Lower lobe of right lung (tissue), 2 donors: ENCODE measurements at regions not wholly inside any gene's neighbourhood (a gene's known extent, or its start where the extent isn't known, plus 50 kb on each side); places are given as distances from the start of the nearest gene placed in this dataset.
A peak's percentile ranks its signal among the peaks of the same experiment; 100 is the strongest.

Experiments used
- ATAC-seq, 2 donors: fragments of 200-7000 bp; cut with Tn5 transposase; one replicate each; pipeline ENCODE4 v1.9.1; 2020 to 2022; ENCODE audit warnings: mild to moderate bottlenecking in 2 of 2, moderate library complexity in 2 of 2
- DNase-seq: peaks from one replicate; pipeline ENCODE4 v3.0.0-alpha.2; 2020
- H3K27ac ChIP-seq: fragments of 200-600 bp; one replicate; pipeline ENCODE4 v1.8.0; 2022
- H3K27me3 ChIP-seq: fragments of 200-600 bp; one replicate; pipeline ENCODE4 v1.8.0; 2022; ENCODE audit warnings: low read depth
- H3K36me3 ChIP-seq: fragments of 200-600 bp; one replicate; pipeline ENCODE4 v1.8.0; 2022; ENCODE audit warnings: mild to moderate bottlenecking
- H3K4me1 ChIP-seq: fragments of 200-600 bp; one replicate; pipeline ENCODE4 v1.8.0; 2022
- H3K4me3 ChIP-seq: fragments of 200-600 bp; one replicate; pipeline ENCODE4 v1.8.0; 2022; ENCODE audit warnings: mild to moderate bottlenecking
- H3K9me3 ChIP-seq: fragments of 200-600 bp; one replicate; pipeline ENCODE4 v1.8.0; 2022
- intact Hi-C: fragments of 100-400 bp; cut with DNase I; formaldehyde crosslinking; loops from one replicate; pipeline ENCODE4 v1.11.0; 2022
- TF ChIP-seq, protein P1 (sequence below): fragments of 200-600 bp; IDR thresholded peaks from one replicate; pipeline ENCODE4 v1.8.0; 2022; ENCODE audit warnings: antibody characterized with exemption, mild to moderate bottlenecking
- donor health status: DM: no; HTN: yes; CAD: no; lungs with severe emphysema.

DNA sequence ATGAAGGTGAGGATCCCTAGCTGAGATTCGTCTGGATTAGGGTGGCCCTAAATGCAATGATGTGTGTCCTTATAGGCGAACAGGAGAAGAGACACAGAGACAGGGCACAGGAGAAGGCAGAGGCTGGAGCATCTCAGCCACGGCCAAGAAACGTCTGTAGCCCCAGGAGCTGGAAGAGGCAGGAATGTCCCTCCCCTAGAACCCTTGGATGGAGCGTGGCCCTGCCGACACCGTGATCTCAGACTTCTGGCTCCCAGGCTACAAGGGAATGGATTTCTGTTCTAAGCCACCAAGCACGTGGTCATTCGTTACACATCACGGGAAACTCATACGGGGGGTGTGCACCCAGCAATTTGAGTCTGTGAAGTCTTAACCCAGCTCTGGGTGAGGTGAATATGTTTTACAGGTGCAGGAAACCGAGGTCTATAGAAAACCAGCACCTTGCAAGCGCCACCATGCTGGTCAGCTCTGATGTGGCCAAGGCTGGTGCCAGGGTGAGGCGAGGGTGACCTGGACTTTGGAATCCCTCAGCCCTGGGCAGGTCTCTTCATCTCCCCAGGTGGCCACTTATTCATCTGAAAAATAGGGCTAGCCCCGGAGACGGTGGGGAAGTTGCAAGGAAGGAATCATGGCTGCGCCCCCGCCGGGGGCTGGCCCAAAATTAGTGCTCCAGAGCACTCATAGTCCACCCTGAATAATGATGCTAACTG, 89.5 kb upstream of the FGF3 start:
- Histone ChIP-seq H3K4me1 (no peaks in the 10 kb centered on the region), H3K27me3 (peaks cover 39% of the 10 kb centered on the region), H3K9me3 (no peaks in the 10 kb centered on the region), H3K36me3 (no peaks in the 10 kb centered on the region), H3K27ac (no peak overlapping the region), H3K4me3 (no peak overlapping the region)
- TF ChIP-seq, protein P1, sequence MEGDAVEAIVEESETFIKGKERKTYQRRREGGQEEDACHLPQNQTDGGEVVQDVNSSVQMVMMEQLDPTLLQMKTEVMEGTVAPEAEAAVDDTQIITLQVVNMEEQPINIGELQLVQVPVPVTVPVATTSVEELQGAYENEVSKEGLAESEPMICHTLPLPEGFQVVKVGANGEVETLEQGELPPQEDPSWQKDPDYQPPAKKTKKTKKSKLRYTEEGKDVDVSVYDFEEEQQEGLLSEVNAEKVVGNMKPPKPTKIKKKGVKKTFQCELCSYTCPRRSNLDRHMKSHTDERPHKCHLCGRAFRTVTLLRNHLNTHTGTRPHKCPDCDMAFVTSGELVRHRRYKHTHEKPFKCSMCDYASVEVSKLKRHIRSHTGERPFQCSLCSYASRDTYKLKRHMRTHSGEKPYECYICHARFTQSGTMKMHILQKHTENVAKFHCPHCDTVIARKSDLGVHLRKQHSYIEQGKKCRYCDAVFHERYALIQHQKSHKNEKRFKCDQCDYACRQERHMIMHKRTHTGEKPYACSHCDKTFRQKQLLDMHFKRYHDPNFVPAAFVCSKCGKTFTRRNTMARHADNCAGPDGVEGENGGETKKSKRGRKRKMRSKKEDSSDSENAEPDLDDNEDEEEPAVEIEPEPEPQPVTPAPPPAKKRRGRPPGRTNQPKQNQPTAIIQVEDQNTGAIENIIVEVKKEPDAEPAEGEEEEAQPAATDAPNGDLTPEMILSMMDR, result no peak
- ATAC-seq (no peak), DNase-seq (peak; percentile 14)
- intact Hi-C loops, result no loop called here

DNA sequence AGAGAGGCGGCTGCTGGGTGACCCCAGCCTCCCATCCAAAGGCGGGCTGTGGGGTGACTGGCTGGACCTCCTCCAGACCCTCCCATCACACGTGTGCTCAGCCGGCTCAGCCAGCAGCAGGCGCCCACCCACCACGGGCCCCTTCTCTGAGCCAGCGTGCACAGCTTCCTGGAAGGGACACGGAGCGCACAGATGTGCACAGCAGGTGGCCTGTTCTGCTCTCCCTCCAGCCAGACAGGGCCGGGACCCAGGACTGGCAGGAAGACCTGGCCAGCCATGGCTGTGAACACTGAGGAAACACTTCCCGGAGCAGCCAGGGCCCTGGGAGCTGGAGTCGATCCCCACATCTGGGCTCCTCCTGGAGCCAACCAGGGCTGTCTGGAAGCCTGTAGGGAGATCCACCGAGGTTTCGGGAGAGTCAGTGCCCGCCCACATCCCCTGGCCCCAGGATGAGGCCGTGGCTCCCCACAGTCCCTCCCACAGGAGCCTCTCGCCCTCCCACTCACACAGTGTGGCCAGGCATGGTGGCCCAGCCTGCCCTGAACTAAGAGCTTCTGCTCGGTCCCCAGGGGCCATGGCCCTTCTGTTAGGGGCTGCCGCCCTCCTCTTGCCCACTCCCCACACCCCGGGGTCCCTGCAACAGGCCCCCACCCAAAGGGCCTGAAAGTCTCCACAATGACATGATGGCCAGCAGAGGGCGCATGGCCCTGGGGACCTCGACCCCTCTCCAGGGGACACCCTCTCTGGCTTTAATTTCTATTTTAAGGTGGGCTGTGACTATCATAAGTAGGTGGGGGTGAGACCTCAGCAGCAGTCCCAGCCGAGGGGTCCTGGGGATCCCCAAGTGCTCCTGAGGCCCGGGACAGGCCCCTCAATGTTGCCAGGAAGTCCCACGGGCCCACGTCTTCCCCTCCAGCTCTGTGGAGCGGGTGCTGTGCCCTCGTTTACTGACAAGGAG, 90.6 kb upstream of the FGF3 start:
- Histone ChIP-seq H3K27me3 (peaks cover 39% of the 10 kb centered on the region), H3K9me3 (no peaks in the 10 kb centered on the region), H3K4me3 (no peak overlapping the region), H3K36me3 (no peaks in the 10 kb centered on the region), H3K27ac (no peak overlapping the region), H3K4me1 (peaks cover under 1% of the 10 kb centered on the region)
- intact Hi-C loops, result no loop called here
- ATAC-seq (no peak), DNase-seq (peak; percentile 34)
- TF ChIP-seq, protein P1, result peak; percentile 61

DNA sequence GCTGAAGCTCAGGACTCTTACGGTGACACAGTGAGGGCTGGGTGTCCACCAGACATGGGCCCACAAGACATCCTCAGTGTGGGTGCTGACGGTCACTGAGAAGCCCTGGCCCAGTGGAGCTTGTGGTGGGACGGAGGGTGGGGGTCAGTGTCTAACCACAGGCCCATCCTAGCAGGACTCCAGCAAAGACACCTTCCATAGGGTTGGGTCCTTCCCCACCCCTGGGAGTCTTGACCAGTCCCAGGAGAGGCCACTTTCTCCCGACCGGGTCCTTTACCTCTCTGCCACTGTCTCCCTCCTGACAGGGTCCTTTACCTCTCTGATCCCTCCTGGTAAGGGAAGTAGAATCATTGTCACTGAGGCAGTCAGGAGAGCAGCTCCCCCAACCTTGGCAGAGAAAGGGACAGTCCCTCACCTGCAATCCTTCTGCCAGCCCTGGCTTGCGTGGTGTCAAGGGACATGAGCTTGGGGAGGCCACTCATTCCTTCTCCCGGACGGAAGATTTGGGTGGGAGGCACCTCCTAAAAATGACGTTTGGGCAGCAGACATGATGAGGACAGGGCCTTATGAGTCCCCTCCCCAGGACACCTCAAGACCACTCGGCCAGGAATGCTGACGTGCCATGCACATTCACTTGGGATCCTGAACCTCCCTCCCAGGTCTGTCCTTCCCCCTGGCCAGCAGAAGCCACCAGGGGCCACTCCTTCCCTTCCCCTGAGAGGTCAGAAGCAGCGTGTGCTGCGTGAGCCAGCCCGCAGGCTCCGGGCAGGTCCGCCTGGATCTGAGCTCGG, 91.5 kb upstream of the FGF3 start:
- no peaks in the 10 kb centered on the region for H3K36me3 ChIP-seq
- H3K4me1 ChIP-seq, result peaks cover 10% of the 10 kb centered on the region
- ATAC-seq (no peak), DNase-seq (peak; percentile 27)
- H3K9me3 ChIP-seq, result no peaks in the 10 kb centered on the region
- H3K27me3 ChIP-seq, result peaks cover 39% of the 10 kb centered on the region
- TF ChIP-seq, protein P1, result no peak
- no peak overlapping the region for H3K27ac ChIP-seq
- no peak overlapping the region for H3K4me3 ChIP-seq
- intact Hi-C loops, result no loop called here

DNA sequence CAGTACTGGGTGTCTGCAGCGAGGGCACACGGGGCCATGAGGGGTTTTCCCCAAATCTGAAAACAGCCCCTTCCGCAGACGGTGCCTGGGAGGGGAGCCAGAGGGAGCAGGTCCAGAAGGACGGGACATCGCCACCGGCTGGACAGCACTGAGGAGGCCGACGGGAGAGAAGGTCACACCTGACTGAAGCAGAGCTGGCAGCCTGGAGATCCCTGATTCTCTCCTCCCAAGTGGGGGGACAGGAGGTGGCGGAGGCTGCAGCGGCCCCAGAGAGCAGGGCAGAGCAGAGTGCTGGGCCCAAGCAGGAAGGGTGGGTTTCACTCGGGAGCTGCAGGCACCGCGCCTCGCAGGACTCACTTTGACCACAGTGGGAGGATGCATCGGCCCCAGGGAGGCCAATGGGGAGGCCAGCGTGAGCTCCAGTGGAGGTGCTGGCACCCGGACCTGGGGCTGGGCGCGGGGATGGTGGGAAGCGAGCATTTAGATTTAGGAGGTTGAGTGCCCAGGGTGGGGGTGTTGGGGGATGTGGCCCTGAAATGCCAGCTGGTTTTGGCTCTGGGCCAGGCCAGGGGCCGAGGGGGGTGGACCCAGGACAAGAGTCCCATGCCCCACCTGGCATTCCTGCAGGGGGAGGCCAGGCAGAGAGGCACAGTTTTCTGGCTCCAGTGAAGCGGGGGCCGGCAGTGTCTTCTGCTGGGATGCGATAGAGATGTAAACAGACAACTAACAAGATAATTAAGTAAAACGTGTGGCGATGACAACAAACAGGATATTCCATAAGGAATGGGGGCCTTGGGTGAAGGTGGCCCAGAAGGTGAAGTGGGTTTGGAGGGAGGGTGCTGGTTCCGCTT, 92.3 kb upstream of the FGF3 start:
- Histone ChIP-seq H3K4me3 (no peak overlapping the region), H3K36me3 (no peaks in the 10 kb centered on the region), H3K4me1 (peaks cover 14% of the 10 kb centered on the region), H3K27ac (no peak overlapping the region), H3K9me3 (no peaks in the 10 kb centered on the region), H3K27me3 (peaks cover 33% of the 10 kb centered on the region)
- ATAC-seq (no peak), DNase-seq (peak; percentile 37)
- intact Hi-C loops, result no loop called here
- TF ChIP-seq, protein P1, result no peak
